ENCODE measurements at regions not wholly inside any gene's neighbourhood (a gene's known extent, or its start where the extent isn't known, plus 50 kb on each side); places are given as distances from the start of the nearest gene placed in this dataset.

DNA sequence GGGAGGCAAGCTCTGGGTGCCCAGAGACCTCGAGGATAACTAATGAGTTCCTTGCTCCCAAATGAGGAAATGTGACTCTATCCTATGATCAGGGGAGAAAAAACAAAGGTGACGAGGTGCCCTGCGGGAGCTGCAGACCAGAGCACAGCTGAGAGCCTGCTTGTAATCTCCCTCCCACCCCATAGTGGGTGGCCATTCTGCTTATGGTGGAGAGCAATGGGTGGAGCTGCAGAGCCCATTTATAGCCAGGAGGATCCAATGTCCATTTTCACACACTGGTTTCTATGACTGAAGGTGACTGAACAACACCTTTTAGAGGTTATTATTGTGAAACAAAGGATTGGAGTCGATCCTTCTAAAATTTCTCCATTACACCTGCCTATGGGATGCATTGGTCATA is 153.3 kb downstream of the COL6A3 start:
- Histone ChIP-seq H3K9me2 (replicated peaks; ENCODE audit: control insufficient read depth, low read length) (no peaks in the 10 kb centered on the region), H3K4me3 (ENCODE audit: low read length) (no peak overlapping the region)

DNA sequence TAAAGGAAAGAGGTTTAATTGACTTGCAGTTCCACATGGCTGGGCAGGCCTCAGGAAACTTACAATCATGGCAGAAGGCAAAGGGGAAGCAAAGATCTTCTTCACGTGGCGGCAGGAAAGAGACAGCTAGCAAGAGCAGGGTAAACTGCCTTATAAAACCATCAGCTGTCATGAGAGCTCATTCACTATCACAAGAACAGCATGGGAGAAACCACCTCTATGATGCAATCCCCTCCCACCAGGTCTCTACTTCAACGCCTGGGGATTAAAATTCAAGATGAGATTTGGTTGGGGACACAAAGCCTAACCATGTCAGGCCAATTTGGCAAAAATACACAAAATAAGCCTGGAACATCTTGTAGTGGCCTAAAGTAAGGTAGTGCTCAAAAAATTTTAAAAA is 152.6 kb downstream of the COL6A3 start:
- Histone ChIP-seq H3K27me3 (ENCODE audit: control insufficient read depth, low read length) (no peaks in the 10 kb centered on the region; the same call in 1 of the 2 replicates), H4K20me1 (ENCODE audit: control insufficient read depth, insufficient read depth, low read depth, low read length) (no peaks in the 10 kb centered on the region), H3K4me1 (ENCODE audit: control insufficient read depth, low read length) (no peaks in the 10 kb centered on the region), H3K9me3 (ENCODE audit: control insufficient read depth, insufficient read depth, low read length) (no peaks in the 10 kb centered on the region), H3K27ac (ENCODE audit: low read depth, low read length) (no peak overlapping the region), H3K79me2 (ENCODE audit: control insufficient read depth, low read length) (no peaks in the 10 kb centered on the region), H3K4me3 (ENCODE audit: low read length) (no peak overlapping the region), H3K36me3 (ENCODE audit: control insufficient read depth, low read length) (no peaks in the 10 kb centered on the region), H3K4me2 (ENCODE audit: low read length) (no peak overlapping the region), H3K9me2 (replicated peaks; ENCODE audit: control insufficient read depth, low read length) (no peaks in the 10 kb centered on the region), H3F3A (ENCODE audit: control insufficient read depth, insufficient read depth) (no peaks in the 10 kb centered on the region)
- no peak for TF ChIP-seq CTCF (IDR thresholded peaks at IDR 0.05; ENCODE audit: low read depth, low read length, poor library complexity, severe bottlenecking)
- TF ChIP-seq EZH2phosphoT487 (IDR thresholded peaks at IDR 0.05; ENCODE audit: borderline replicate concordance, low read length), result no peak

More for the DNA sequence above, 153.3 kb downstream of the COL6A3 start:
- Histone ChIP-seq H3K4me1 (ENCODE audit: control insufficient read depth, low read length) (no peaks in the 10 kb centered on the region), H4K20me1 (ENCODE audit: control insufficient read depth, insufficient read depth, low read depth, low read length) (no peaks in the 10 kb centered on the region), H3K4me2 (ENCODE audit: low read length) (no peak overlapping the region), H3K36me3 (ENCODE audit: control insufficient read depth, low read length) (no peaks in the 10 kb centered on the region), H3K79me2 (ENCODE audit: control insufficient read depth, low read length) (no peaks in the 10 kb centered on the region), H3K9me3 (ENCODE audit: control insufficient read depth, insufficient read depth, low read length) (no peaks in the 10 kb centered on the region), H3F3A (ENCODE audit: control insufficient read depth, insufficient read depth) (no peaks in the 10 kb centered on the region), H3K27me3 (ENCODE audit: control insufficient read depth, low read length) (no peaks in the 10 kb centered on the region; the same call in 1 of the 2 replicates), H3K27ac (ENCODE audit: low read depth, low read length) (no peak overlapping the region)
- no peak for TF ChIP-seq EZH2phosphoT487 (IDR thresholded peaks at IDR 0.05; ENCODE audit: borderline replicate concordance, low read length)
- no peak for TF ChIP-seq CTCF (IDR thresholded peaks at IDR 0.05; ENCODE audit: low read depth, low read length, poor library complexity, severe bottlenecking)

DNA sequence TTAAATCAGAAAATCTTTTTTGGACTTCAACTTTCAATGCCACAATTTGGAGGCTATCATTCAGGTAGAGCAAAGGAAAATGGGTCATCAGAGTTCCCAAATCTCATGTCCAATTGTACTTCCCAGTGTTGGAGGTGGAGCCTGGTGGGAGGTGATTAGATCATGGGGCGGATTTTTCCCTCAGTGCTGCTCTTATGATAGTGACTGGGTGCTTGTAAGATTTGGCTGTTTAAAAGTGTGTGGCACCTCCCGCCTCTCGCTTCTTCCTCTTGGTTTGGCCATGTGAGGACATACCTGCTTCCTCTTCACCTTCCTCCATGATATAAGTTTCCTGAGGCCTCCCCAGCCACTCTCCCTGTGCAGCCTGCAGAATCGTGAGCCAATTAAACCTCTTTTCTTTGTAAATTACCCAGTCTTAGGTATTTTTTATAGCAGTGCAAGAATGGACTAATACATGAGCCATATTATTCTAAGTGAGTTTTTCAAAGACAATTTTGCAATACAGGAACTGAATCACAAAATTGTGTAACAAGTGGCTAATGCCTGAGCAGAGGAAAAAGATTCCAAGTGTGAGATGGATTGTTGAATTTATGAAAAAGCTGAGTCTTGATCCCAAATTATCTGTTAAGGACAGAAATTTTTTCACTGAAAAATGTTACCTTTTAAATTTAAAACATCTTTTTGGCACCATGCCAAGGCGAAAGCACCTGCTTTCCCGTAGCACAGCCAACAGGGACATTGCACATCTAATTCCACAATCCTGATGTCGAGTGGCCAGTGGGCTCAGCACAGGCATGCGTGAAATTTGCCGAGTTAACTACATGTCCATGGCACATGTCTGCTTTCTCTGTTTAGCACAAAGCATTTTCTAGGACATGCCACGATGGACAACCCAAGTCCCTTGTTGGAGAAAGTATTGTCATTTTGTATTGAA is 150.9 kb downstream of the COL6A3 start:
- no peak overlapping the region for H3K27ac ChIP-seq (ENCODE audit: low read depth, low read length)

More for the DNA sequence above, 150.9 kb downstream of the COL6A3 start:
- Histone ChIP-seq H3K4me1 (ENCODE audit: control insufficient read depth, low read length) (no peaks in the 10 kb centered on the region), H3K9me2 (replicated peaks; ENCODE audit: control insufficient read depth, low read length) (no peaks in the 10 kb centered on the region), H3K79me2 (ENCODE audit: control insufficient read depth, low read length) (no peaks in the 10 kb centered on the region), H3F3A (ENCODE audit: control insufficient read depth, insufficient read depth) (no peaks in the 10 kb centered on the region), H3K4me2 (ENCODE audit: low read length) (no peak overlapping the region), H3K9me3 (ENCODE audit: control insufficient read depth, insufficient read depth, low read length) (no peaks in the 10 kb centered on the region), H3K27me3 (ENCODE audit: control insufficient read depth, low read length) (no peaks in the 10 kb centered on the region; the same call in 1 of the 2 replicates), H4K20me1 (ENCODE audit: control insufficient read depth, insufficient read depth, low read depth, low read length) (no peaks in the 10 kb centered on the region), H3K4me3 (ENCODE audit: low read length) (no peak overlapping the region), H3K36me3 (ENCODE audit: control insufficient read depth, low read length) (no peaks in the 10 kb centered on the region)
- TF ChIP-seq EZH2phosphoT487 (IDR thresholded peaks at IDR 0.05; ENCODE audit: borderline replicate concordance, low read length), result no peak
- TF ChIP-seq CTCF (IDR thresholded peaks at IDR 0.05; ENCODE audit: low read depth, low read length, poor library complexity, severe bottlenecking), result no peak
